ENCODE measurements at regions not wholly inside any gene's neighbourhood (a gene's known extent, or its start where the extent isn't known, plus 50 kb on each side); places are given as distances from the start of the nearest gene placed in this dataset.

- H3K9ac ChIP-seq (ENCODE audit: low read length): no peak overlapping the region
- no peak overlapping the region for H2AFZ ChIP-seq (ENCODE audit: low read depth, low read length, poor library complexity, severe bottlenecking)
- no TSS peak for BruUV-seq (replicated peaks)
- RAD21 ChIA-PET (ENCODE audit: low non-redundant PET in 1 of 2, low total read pairs in 2 of 2, uncharacterized antibody in 2 of 2, unreplicated experiment in 2 of 2): no interaction called here
- H3K27ac ChIP-seq (ENCODE audit: low read depth, low read length): no peak overlapping the region
- H3K9me3 ChIP-seq (ENCODE audit: control insufficient read depth in 1 of 2, insufficient read depth in 1 of 2, low read depth in 1 of 2, low read length in 2 of 2): no peaks in the 10 kb centered on the region
- DNase-seq (ENCODE audit: low read depth, low spot score) (no peak), ATAC-seq (no peak)
- no peak overlapping the region for H3K4me2 ChIP-seq (ENCODE audit: low read length)
- CTCF ChIA-PET: no interaction called here
- no peaks in the 10 kb centered on the region for H3K9me2 ChIP-seq (ENCODE audit: insufficient read depth)
- H3K36me3 ChIP-seq (ENCODE audit: control insufficient read depth in 1 of 2, insufficient read depth in 2 of 2, low read length in 2 of 2): no peaks in the 10 kb centered on the region
- H3K79me2 ChIP-seq (ENCODE audit: insufficient read depth, low read length): no peaks in the 10 kb centered on the region
- intact Hi-C loops (cut with micrococcal nuclease): no loop called here
- H4K20me1 ChIP-seq (ENCODE audit: insufficient read depth): no peaks in the 10 kb centered on the region
- POLR2A ChIA-PET: no interaction called here
- no peaks in the 10 kb centered on the region for H3K4me1 ChIP-seq (ENCODE audit: control insufficient read depth in 1 of 2, insufficient read depth in 2 of 2, low read length in 2 of 2)
- no peak for TF ChIP-seq ELF1 (IDR thresholded peaks at IDR 0.05; ENCODE audit: borderline replicate concordance, low read depth)
- no peak for TF ChIP-seq CBX3 (IDR thresholded peaks at IDR 0.05; ENCODE audit: low read depth)
- no peak for TF ChIP-seq SIN3A (IDR thresholded peaks at IDR 0.05; ENCODE audit: low read depth)
- no peak for TF ChIP-seq MAX (IDR thresholded peaks at IDR 0.05)
- no peak for TF ChIP-seq TCF7L2 (IDR thresholded peaks at IDR 0.05; ENCODE audit: borderline replicate concordance, extremely low read depth, insufficient read depth, insufficient read length)
- TF ChIP-seq EZH2phosphoT487 (IDR thresholded peaks at IDR 0.05; ENCODE audit: borderline replicate concordance): no peak
- TF ChIP-seq EGR1 (IDR thresholded peaks at IDR 0.05; ENCODE audit: low read depth): no peak
- H3K4me3 ChIP-seq (replicated peaks in 1 of 2; ENCODE audit: low read depth in 1 of 2, low read length in 2 of 2): no peak overlapping the region
- H3K27me3 ChIP-seq (ENCODE audit: insufficient read depth, low read length): no peaks in the 10 kb centered on the region
Observed at GRCh38 chr5:61246768-61247307, 84.6 kb upstream of the SMIM15 start.

- Histone ChIP-seq H3K4me1 (ENCODE audit: control insufficient read depth in 1 of 2, insufficient read depth in 2 of 2, low read length in 2 of 2) (no peaks in the 10 kb centered on the region), H3K4me2 (ENCODE audit: low read length) (no peak overlapping the region), H3K9me2 (ENCODE audit: insufficient read depth) (no peaks in the 10 kb centered on the region), H4K20me1 (ENCODE audit: insufficient read depth) (no peaks in the 10 kb centered on the region), H3K9me3 (ENCODE audit: control insufficient read depth in 1 of 2, insufficient read depth in 1 of 2, low read depth in 1 of 2, low read length in 2 of 2) (no peaks in the 10 kb centered on the region), H3K79me2 (ENCODE audit: insufficient read depth, low read length) (no peaks in the 10 kb centered on the region), H3K36me3 (ENCODE audit: control insufficient read depth in 1 of 2, insufficient read depth in 2 of 2, low read length in 2 of 2) (no peaks in the 10 kb centered on the region), H3K4me3 (replicated peaks in 1 of 2; ENCODE audit: low read depth in 1 of 2, low read length in 2 of 2) (no peak overlapping the region), H3K9ac (ENCODE audit: low read length) (no peak overlapping the region), H2AFZ (ENCODE audit: low read depth, low read length, poor library complexity, severe bottlenecking) (no peak overlapping the region), H3K27ac (ENCODE audit: low read depth, low read length) (no peak overlapping the region), H3K27me3 (ENCODE audit: insufficient read depth, low read length) (no peaks in the 10 kb centered on the region)
- intact Hi-C loops (cut with micrococcal nuclease): no loop called here
- ATAC-seq (no peak), DNase-seq (ENCODE audit: low read depth, low spot score) (no peak)
- CTCF ChIA-PET: no interaction called here
- no TSS peak for BruUV-seq (replicated peaks)
- RAD21 ChIA-PET (ENCODE audit: low non-redundant PET in 1 of 2, low total read pairs in 2 of 2, uncharacterized antibody in 2 of 2, unreplicated experiment in 2 of 2): no interaction called here
- no peak for TF ChIP-seq SRF (IDR thresholded peaks at IDR 0.05; ENCODE audit: low read depth)
- TF ChIP-seq EZH2 (IDR thresholded peaks at IDR 0.05): no peak
- no peak for TF ChIP-seq ELF1 (IDR thresholded peaks at IDR 0.05; ENCODE audit: borderline replicate concordance, low read depth)
- no peak for TF ChIP-seq POLR2A (IDR thresholded peaks at IDR 0.05; ENCODE audit: borderline replicate concordance, extremely low read depth, insufficient read depth, insufficient read length)
- TF ChIP-seq REST (IDR thresholded peaks at IDR 0.05; ENCODE audit: low read depth): no peak
- TF ChIP-seq ZFX (IDR thresholded peaks at IDR 0.05): no peak
- POLR2A ChIA-PET: no interaction called here
Observed at GRCh38 chr5:61251874-61252642, 80.0 kb upstream of the ZSWIM6 start.

Measured in HCT116 (cell line).